Right atrium auricular region (tissue), 2 donors: ENCODE measurements at regions not wholly inside any gene's neighbourhood (a gene's known extent, or its start where the extent isn't known, plus 50 kb on each side); places are given as distances from the start of the nearest gene placed in this dataset.

Experiments used
- DNase-seq: peaks from one replicate; pipeline ENCODE4 v3.0.0-alpha.2; 2019; ENCODE audit warnings: low spot score
- H3K27ac ChIP-seq, 2 donors: fragments of 200-600 bp; sonication (generic); 1 replicate in 1 of 2; 2 replicates in 1 of 2; pipeline ENCODE4 v1.5.1; 2016 to 2019
- H3K27me3 ChIP-seq, 2 donors: fragments of 200-600 bp; sonication (generic); one replicate each; pipeline versions ENCODE4 v1.5.1 to v1.6.0; 2017 to 2019
- H3K36me3 ChIP-seq: fragments of 200-600 bp; sonication (generic); one replicate; pipeline ENCODE4 v1.5.1; 2016
- H3K4me1 ChIP-seq, 2 donors: fragments of 200-600 bp; sonication (generic); one replicate each; pipeline versions ENCODE4 v1.5.1 to v1.6.0; 2017 to 2019
- H3K4me3 ChIP-seq, 2 donors: fragments of 200-600 bp; sonication (generic); 1 replicate in 1 of 2; 2 replicates in 1 of 2; pipeline ENCODE4 v1.5.1; 2017 to 2019; ENCODE audit warnings: mild to moderate bottlenecking in 1 of 2, moderate library complexity in 1 of 2
- H3K9me3 ChIP-seq, 2 donors: fragments of 200-600 bp; sonication (generic); one replicate each; pipeline ENCODE4 v1.5.1; 2019
- TF ChIP-seq, protein P1 (sequence below), 2 donors: fragments of 200-600 bp; sonication (generic); IDR thresholded peaks; one replicate each; pipeline ENCODE4 v1.5.1; 2019; ENCODE audit warnings: antibody characterized with exemption in 2 of 2

- H3K4me3 ChIP-seq, result no peak overlapping the region
- no peak overlapping the region for H3K27ac ChIP-seq
- H3K27me3 ChIP-seq, result no peaks in the 10 kb centered on the region
- H3K36me3 ChIP-seq, result no peaks in the 10 kb centered on the region
- no peaks in the 10 kb centered on the region for H3K9me3 ChIP-seq
- no peaks in the 10 kb centered on the region for H3K4me1 ChIP-seq
- DNase-seq, result no peak
- TF ChIP-seq, protein P1, sequence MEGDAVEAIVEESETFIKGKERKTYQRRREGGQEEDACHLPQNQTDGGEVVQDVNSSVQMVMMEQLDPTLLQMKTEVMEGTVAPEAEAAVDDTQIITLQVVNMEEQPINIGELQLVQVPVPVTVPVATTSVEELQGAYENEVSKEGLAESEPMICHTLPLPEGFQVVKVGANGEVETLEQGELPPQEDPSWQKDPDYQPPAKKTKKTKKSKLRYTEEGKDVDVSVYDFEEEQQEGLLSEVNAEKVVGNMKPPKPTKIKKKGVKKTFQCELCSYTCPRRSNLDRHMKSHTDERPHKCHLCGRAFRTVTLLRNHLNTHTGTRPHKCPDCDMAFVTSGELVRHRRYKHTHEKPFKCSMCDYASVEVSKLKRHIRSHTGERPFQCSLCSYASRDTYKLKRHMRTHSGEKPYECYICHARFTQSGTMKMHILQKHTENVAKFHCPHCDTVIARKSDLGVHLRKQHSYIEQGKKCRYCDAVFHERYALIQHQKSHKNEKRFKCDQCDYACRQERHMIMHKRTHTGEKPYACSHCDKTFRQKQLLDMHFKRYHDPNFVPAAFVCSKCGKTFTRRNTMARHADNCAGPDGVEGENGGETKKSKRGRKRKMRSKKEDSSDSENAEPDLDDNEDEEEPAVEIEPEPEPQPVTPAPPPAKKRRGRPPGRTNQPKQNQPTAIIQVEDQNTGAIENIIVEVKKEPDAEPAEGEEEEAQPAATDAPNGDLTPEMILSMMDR (IDR thresholded peaks at IDR 0.05), result no peak
These were observed 552.9 kb downstream of the ARL4A start for GRCh38 chr7:13240349-13240748.

GRCh38 chr7:13241416-13241815 is 554.0 kb downstream of the ARL4A start:
- Histone ChIP-seq H3K4me1 (no peaks in the 10 kb centered on the region), H3K27ac (no peak overlapping the region), H3K36me3 (no peaks in the 10 kb centered on the region), H3K4me3 (no peak overlapping the region), H3K27me3 (no peaks in the 10 kb centered on the region), H3K9me3 (no peaks in the 10 kb centered on the region)
- DNase-seq, result no peak
- TF ChIP-seq, protein P1 (IDR thresholded peaks at IDR 0.05), result no peak

- Histone ChIP-seq H3K36me3 (no peaks in the 10 kb centered on the region), H3K9me3 (no peaks in the 10 kb centered on the region), H3K4me3 (no peak overlapping the region), H3K27ac (no peak overlapping the region), H3K4me1 (no peaks in the 10 kb centered on the region), H3K27me3 (no peaks in the 10 kb centered on the region)
- TF ChIP-seq, protein P1 (IDR thresholded peaks at IDR 0.05), result no peak
- DNase-seq, result no peak
These were observed 570.2 kb downstream of the ARL4A start for GRCh38 chr7:13257661-13258060.

- Histone ChIP-seq H3K27ac (no peak overlapping the region), H3K9me3 (no peaks in the 10 kb centered on the region), H3K27me3 (no peaks in the 10 kb centered on the region), H3K4me3 (no peak overlapping the region), H3K36me3 (no peaks in the 10 kb centered on the region), H3K4me1 (no peaks in the 10 kb centered on the region)
- no peak for DNase-seq
- TF ChIP-seq, protein P1 (IDR thresholded peaks at IDR 0.05), result no peak
These were observed 571.0 kb downstream of the ARL4A start for GRCh38 chr7:13258386-13258785.

GRCh38 chr7:13259930-13260329 is 572.5 kb downstream of the ARL4A start:
- Histone ChIP-seq H3K27ac (no peak overlapping the region), H3K27me3 (no peaks in the 10 kb centered on the region), H3K4me3 (no peak overlapping the region), H3K9me3 (no peaks in the 10 kb centered on the region), H3K4me1 (no peaks in the 10 kb centered on the region), H3K36me3 (no peaks in the 10 kb centered on the region)
- TF ChIP-seq, protein P1 (IDR thresholded peaks at IDR 0.05), result no peak
- DNase-seq, result no peak

DNA sequence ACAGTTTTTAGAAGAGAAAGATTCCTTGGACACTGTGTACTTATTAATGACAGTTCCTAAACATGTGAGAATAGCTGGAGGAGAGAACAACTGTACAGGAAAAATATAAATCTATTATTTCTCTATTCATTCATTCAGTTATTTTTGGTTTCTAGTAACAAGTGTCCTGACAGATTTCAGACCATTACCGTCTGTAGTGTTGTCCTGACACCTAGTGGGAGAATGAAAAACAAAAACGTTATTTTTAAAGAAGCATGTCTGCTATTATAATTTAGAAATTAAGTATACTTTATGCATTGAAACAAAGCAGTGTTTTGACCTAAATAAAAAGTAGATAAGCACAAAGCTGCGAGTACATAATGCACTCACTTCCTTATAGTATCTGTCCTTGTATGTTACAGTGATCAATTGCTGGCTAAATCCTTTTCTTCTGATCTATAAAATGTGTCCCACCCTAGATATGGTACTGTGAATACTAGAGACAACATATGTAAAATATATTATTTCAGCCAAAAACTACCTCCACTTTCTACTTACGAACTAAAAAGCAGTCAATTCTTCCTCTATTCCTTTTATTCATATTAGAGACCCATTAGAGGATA is 575.6 kb downstream of the ARL4A start:
- DNase-seq, result no peak
- TF ChIP-seq, protein P1 (IDR thresholded peaks at IDR 0.05), result peak; percentile 35 to 74
- no peaks in the 10 kb centered on the region for H3K4me1 ChIP-seq
- H3K27me3 ChIP-seq, result no peaks in the 10 kb centered on the region
- H3K9me3 ChIP-seq, result no peaks in the 10 kb centered on the region
- no peaks in the 10 kb centered on the region for H3K36me3 ChIP-seq
- H3K4me3 ChIP-seq, result no peak overlapping the region
- H3K27ac ChIP-seq, result no peak overlapping the region
